BJ (cell line): ENCODE measurements at regions not wholly inside any gene's neighbourhood (a gene's known extent, or its start where the extent isn't known, plus 50 kb on each side); places are given as distances from the start of the nearest gene placed in this dataset.
"Not testable (repeated sequence)": the region's sequence is repeated elsewhere in the genome, so short reads cannot be mapped to it uniquely, and the experiment has no call there.

Experiments
- CTCF ChIA-PET: fragments of 350-600 bp; formaldehyde crosslinking; extraction: SDS; loops from one replicate; lab custom pipeline; 2021; ENCODE audit warnings: antibody characterized with exemption, inconsistent platforms; lab: Yijun Ruan, JAX
- POLR2A ChIA-PET: fragments of 300-600 bp; sonication (Branson Sonifier 250); formaldehyde crosslinking; extraction: SDS; loops from one replicate; lab custom pipeline; 2021; ENCODE audit warnings: antibody characterized with exemption; lab: Charles Lee
- DNase-seq: peaks from one replicate; pipeline ENCODE4 v3.0.0-alpha.2; 2011; ENCODE audit warnings: low read depth
- H3K27me3 ChIP-seq: 2 replicates; pipeline ENCODE4 v1.6.0; 2011; ENCODE audit warnings: low read length; ENCODE audit not compliant: control insufficient read depth, insufficient read depth
- H3K36me3 ChIP-seq: 2 replicates; pipeline ENCODE4 v1.5.1; 2011; ENCODE audit warnings: low read length; ENCODE audit not compliant: control insufficient read depth, insufficient read depth
- H3K4me3 ChIP-seq: 2 replicates; pipeline ENCODE4 v1.5.1; 2011; ENCODE audit warnings: low read depth, mild to moderate bottlenecking, control low read depth, low read length
- CTCF ChIP-seq: IDR thresholded peaks from 2 replicates; pipeline ENCODE4 v1.5.1; 2011; ENCODE audit warnings: low read depth, mild to moderate bottlenecking, control low read depth, inconsistent platforms, low read length, moderate library complexity; ENCODE audit not compliant: insufficient read depth

GRCh38 chr10:22801785-22802184 is 87.4 kb upstream of the PIP4K2A start:
- ChIA-PET CTCF (no interaction called here), POLR2A (no interaction called here)
- Histone ChIP-seq H3K27me3 (no peaks in the 10 kb centered on the region), H3K4me3 (no peak overlapping the region), H3K36me3 (no peaks in the 10 kb centered on the region)
- no peak for DNase-seq
- no peak for TF ChIP-seq CTCF

- H3K4me3 ChIP-seq, DNase-seq, POLR2A ChIA-PET, H3K36me3 ChIP-seq, CTCF ChIA-PET, H3K27me3 ChIP-seq: not testable (repeated sequence)
Observed at GRCh38 chr10:22797796-22798195, 83.4 kb upstream of the PIP4K2A start.

- no peak for TF ChIP-seq CTCF
- Histone ChIP-seq H3K27me3 (peaks cover 2% of the 10 kb centered on the region; the same call in 1 of the 2 replicates), H3K36me3 (no peaks in the 10 kb centered on the region), H3K4me3 (no peak overlapping the region)
- no peak for DNase-seq
- CTCF ChIA-PET = no interaction called here
- POLR2A ChIA-PET = no interaction called here
Observed at GRCh38 chr10:22795546-22795945, 81.2 kb upstream of the PIP4K2A start.

- Histone ChIP-seq H3K4me3 (no peak overlapping the region), H3K27me3 (peaks cover 2% of the 10 kb centered on the region; the same call in 1 of the 2 replicates), H3K36me3 (no peaks in the 10 kb centered on the region)
- no peak for DNase-seq
- no peak for TF ChIP-seq CTCF
- POLR2A ChIA-PET = no interaction called here
- CTCF ChIA-PET = no interaction called here
Observed at GRCh38 chr10:22792161-22792560, 77.8 kb upstream of the PIP4K2A start.

GRCh38 chr10:22791665-22792064 is 77.3 kb upstream of the PIP4K2A start:
- no peak for TF ChIP-seq CTCF
- DNase-seq = no peak
- CTCF ChIA-PET = interaction anchor here (0.6 kb wide), 1 partner anchor 18 kb away, joined by 3 read pairs; no protein-coding TSS in a partner anchor
- H3K27me3 ChIP-seq = peaks cover 2% of the 10 kb centered on the region; the same call in 1 of the 2 replicates
- no peaks in the 10 kb centered on the region for H3K36me3 ChIP-seq
- no peak overlapping the region for H3K4me3 ChIP-seq
- POLR2A ChIA-PET = no interaction called here

GRCh38 chr10:22784668-22785067 is 70.3 kb upstream of the PIP4K2A start:
- POLR2A ChIA-PET = no interaction called here
- no peak for DNase-seq
- Histone ChIP-seq H3K27me3 (no peaks in the 10 kb centered on the region), H3K4me3 (no peak overlapping the region), H3K36me3 (no peaks in the 10 kb centered on the region)
- TF ChIP-seq CTCF = no peak
- CTCF ChIA-PET = no interaction called here
